Keratinocyte (primary cell): ENCODE measurements at regions not wholly inside any gene's neighbourhood (a gene's known extent, or its start where the extent isn't known, plus 50 kb on each side); places are given as distances from the start of the nearest gene placed in this dataset.

Source experiments
- DNase-seq: peaks from one replicate; pipeline ENCODE4 v3.0.0-alpha.2; 2011; ENCODE audit warnings: low read depth, missing footprints, low spot score
- FAIRE-seq: peaks from 2 replicates; lab custom pipeline; 2011; peaks lifted over from hg19 to GRCh38; lab: Jason Lieb, UNC
- H2AFZ ChIP-seq: 2 replicates; pipeline ENCODE4 v1.6.0; 2012; ENCODE audit warnings: low read length, control low read depth, inconsistent platforms; ENCODE audit not compliant: control insufficient read depth
- H3K27ac ChIP-seq: 2 replicates; pipeline ENCODE4 v1.5.1; 2011; ENCODE audit warnings: low read length; ENCODE audit not compliant: control insufficient read depth, insufficient read depth
- H3K27me3 ChIP-seq: 3 replicates; pipeline ENCODE4 v1.6.0; 2011; ENCODE audit warnings: low read length; ENCODE audit not compliant: control insufficient read depth, insufficient read depth; ENCODE audit errors: extremely low read depth
- H3K36me3 ChIP-seq, 2 experiments: 2 replicates in 1 of 2; 3 replicates in 1 of 2; pipeline ENCODE4 v1.5.1; 2011; ENCODE audit warnings: low read length in 2 of 2, mild to moderate bottlenecking in 1 of 2; ENCODE audit not compliant: control insufficient read depth in 2 of 2, insufficient read depth in 2 of 2; ENCODE audit errors: extremely low read depth in 1 of 2
- H3K4me1 ChIP-seq: 3 replicates; pipeline ENCODE4 v1.5.1; 2011; ENCODE audit warnings: low read length; ENCODE audit not compliant: control insufficient read depth, insufficient read depth; ENCODE audit errors: extremely low read depth
- H3K4me2 ChIP-seq: 3 replicates; pipeline ENCODE4 v1.6.0; 2011; ENCODE audit warnings: low read depth, low read length; ENCODE audit not compliant: control insufficient read depth, insufficient read depth; ENCODE audit errors: extremely low read depth
- H3K4me3 ChIP-seq, 3 experiments: fragments of 200-600 bp in 1 of 3; sonication (generic) in 1 of 3; 2 replicates in 2 of 3; 3 replicates in 1 of 3; pipeline ENCODE4 v1.5.1; 2011 to 2016; ENCODE audit warnings: low read length in 3 of 3, mild to moderate bottlenecking in 3 of 3, control low read depth in 2 of 3, inconsistent platforms in 1 of 3, low read depth in 1 of 3, mixed read lengths in 1 of 3, mixed run types in 1 of 3, moderate library complexity in 1 of 3; ENCODE audit not compliant: control insufficient read depth in 2 of 3, insufficient read depth in 2 of 3; ENCODE audit errors: extremely low read depth in 1 of 3
- H3K79me2 ChIP-seq: 2 replicates; pipeline ENCODE4 v1.6.0; 2012; ENCODE audit warnings: low read length; ENCODE audit not compliant: control insufficient read depth, insufficient read depth
- H3K9ac ChIP-seq: 3 replicates; pipeline ENCODE4 v1.6.0; 2011; ENCODE audit warnings: low read length; ENCODE audit not compliant: control insufficient read depth, insufficient read depth; ENCODE audit errors: extremely low read depth
- H3K9me1 ChIP-seq: 3 replicates; pipeline ENCODE4 v1.6.0; 2011; ENCODE audit warnings: low read length; ENCODE audit not compliant: control insufficient read depth, insufficient read depth; ENCODE audit errors: extremely low read depth
- H3K9me3 ChIP-seq: 2 replicates; pipeline ENCODE4 v1.5.1; 2012; ENCODE audit warnings: low read depth, low read length; ENCODE audit not compliant: control insufficient read depth
- H4K20me1 ChIP-seq: 3 replicates; pipeline ENCODE4 v1.6.0; 2011; ENCODE audit warnings: low read length; ENCODE audit not compliant: control insufficient read depth, insufficient read depth; ENCODE audit errors: extremely low read depth
- CTCF ChIP-seq, 3 experiments: IDR thresholded peaks in 1 of 3; conservative IDR thresholded peaks in 1 of 3; optimal IDR thresholded peaks in 1 of 3; 2 replicates in 2 of 3; 3 replicates in 1 of 3; pipeline versions ENCODE3 to v1.5.1; 2011; ENCODE audit warnings: low read length in 3 of 3, mild to moderate bottlenecking in 3 of 3, moderate library complexity in 2 of 3, control low read depth in 1 of 3, inconsistent platforms in 1 of 3; ENCODE audit not compliant: insufficient read depth in 2 of 3; ENCODE audit errors: extremely low read depth in 1 of 3
- EZH2 ChIP-seq: IDR thresholded peaks from one replicate; pipeline ENCODE4 v1.6.1; 2012; ENCODE audit warnings: inconsistent platforms, mild to moderate bottlenecking, low read length, moderate library complexity
- dilution Hi-C: fragments of 300-500 bp; cut with MboI; formaldehyde crosslinking; loops from one replicate; pipeline ENCODE4 v1.7.0; 2020; ENCODE audit warnings: low sequenced_read_pairs; ENCODE audit not compliant: extremely low pct_ligation_motif_present

GRCh38 chr4:79599691-79600090 lies 191.7 kb upstream of the GK2 start:
- Histone ChIP-seq H3K4me1 (peaks cover 12% of the 10 kb centered on the region), H3K27ac (no peak overlapping the region), H3K36me3 (no peaks in the 10 kb centered on the region), H3K9ac (no peak overlapping the region), H3K4me3 (no peak overlapping the region), H3K4me2 (no peak overlapping the region), H3K9me3 (no peaks in the 10 kb centered on the region), H2AFZ (no peak overlapping the region), H4K20me1 (no peaks in the 10 kb centered on the region), H3K27me3 (no peaks in the 10 kb centered on the region), H3K9me1 (no peaks in the 10 kb centered on the region), H3K79me2 (no peaks in the 10 kb centered on the region)
- DNase-seq: no peak
- dilution Hi-C loops: no loop called here
- TF ChIP-seq CTCF (optimal IDR thresholded peaks at IDR 0.05 in 1 of 3, IDR thresholded peaks at IDR 0.05 in 1 of 3, conservative IDR thresholded peaks at IDR 0.05 in 1 of 3; ENCODE audit: extremely low read depth in 1 of 3, insufficient read depth in 2 of 3, low read length in 3 of 3) (no peak), EZH2 (no peak)
- FAIRE-seq: no peak

- no peak for DNase-seq
- no peak overlapping the region for H3K4me2 ChIP-seq
- H4K20me1 ChIP-seq: no peaks in the 10 kb centered on the region
- H3K4me3 ChIP-seq: no peak overlapping the region
- H3K79me2 ChIP-seq: no peaks in the 10 kb centered on the region
- no peaks in the 10 kb centered on the region for H3K9me1 ChIP-seq
- no peak overlapping the region for H2AFZ ChIP-seq
- no peaks in the 10 kb centered on the region for H3K27me3 ChIP-seq
- no peak overlapping the region for H3K27ac ChIP-seq
- dilution Hi-C loops: no loop called here
- FAIRE-seq: no peak
- peaks cover 12% of the 10 kb centered on the region for H3K4me1 ChIP-seq
- TF ChIP-seq CTCF (optimal IDR thresholded peaks at IDR 0.05 in 1 of 3, IDR thresholded peaks at IDR 0.05 in 1 of 3, conservative IDR thresholded peaks at IDR 0.05 in 1 of 3; ENCODE audit: extremely low read depth in 1 of 3, insufficient read depth in 2 of 3, low read length in 3 of 3) (no peak), EZH2 (no peak)
- no peak overlapping the region for H3K9ac ChIP-seq
- no peaks in the 10 kb centered on the region for H3K36me3 ChIP-seq
- no peaks in the 10 kb centered on the region for H3K9me3 ChIP-seq
Observed at GRCh38 chr4:79598801-79599200, 190.8 kb upstream of the GK2 start.
